ENCODE measurements at regions not wholly inside any gene's neighbourhood (a gene's known extent, or its start where the extent isn't known, plus 50 kb on each side); places are given as distances from the start of the nearest gene placed in this dataset.

DNA sequence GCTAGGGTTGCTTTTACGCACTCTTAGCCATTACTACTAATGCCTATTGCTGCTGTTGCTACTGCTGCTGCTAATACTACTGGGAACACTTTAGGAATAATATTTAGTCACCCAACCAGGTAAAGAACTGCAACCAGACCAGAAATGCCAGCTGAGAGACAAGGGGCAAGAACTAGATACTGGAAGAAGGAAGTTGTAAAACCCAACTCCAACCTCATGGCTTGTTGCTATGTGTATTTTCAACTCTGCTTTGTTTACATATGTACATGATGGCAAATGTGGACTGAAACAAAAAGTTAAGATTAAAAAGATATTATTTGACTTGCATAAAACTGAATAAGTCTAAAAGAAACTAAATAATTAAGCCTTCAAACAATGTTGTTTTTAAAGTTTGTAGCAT is 177.7 kb downstream of the GNAT3 start:
- TF ChIP-seq POLR2A (IDR thresholded peaks at IDR 0.05; ENCODE audit: low read length) (no peak), GATA1 (IDR thresholded peaks at IDR 0.05; ENCODE audit: low read depth, low read length) (no peak)

All from erythroblast (primary cell).